DND-41 (cell line): ENCODE measurements at regions not wholly inside any gene's neighbourhood (a gene's known extent, or its start where the extent isn't known, plus 50 kb on each side); places are given as distances from the start of the nearest gene placed in this dataset.

Experiments used
- EZH2 ChIP-seq: IDR thresholded peaks from 3 replicates; pipeline ENCODE4 v1.6.1; 2012; ENCODE audit warnings: borderline replicate concordance, low read depth, mild to moderate bottlenecking, moderate library complexity, low read length, inconsistent platforms; ENCODE audit not compliant: severe bottlenecking
- TF ChIP-seq, protein P1 (sequence below): IDR thresholded peaks from 2 replicates; pipeline ENCODE4 v1.5.1; 2012; ENCODE audit warnings: borderline replicate concordance, low read length, moderate library complexity, mild to moderate bottlenecking; ENCODE audit not compliant: poor library complexity, severe bottlenecking; ENCODE audit errors: extremely low read depth

DNA sequence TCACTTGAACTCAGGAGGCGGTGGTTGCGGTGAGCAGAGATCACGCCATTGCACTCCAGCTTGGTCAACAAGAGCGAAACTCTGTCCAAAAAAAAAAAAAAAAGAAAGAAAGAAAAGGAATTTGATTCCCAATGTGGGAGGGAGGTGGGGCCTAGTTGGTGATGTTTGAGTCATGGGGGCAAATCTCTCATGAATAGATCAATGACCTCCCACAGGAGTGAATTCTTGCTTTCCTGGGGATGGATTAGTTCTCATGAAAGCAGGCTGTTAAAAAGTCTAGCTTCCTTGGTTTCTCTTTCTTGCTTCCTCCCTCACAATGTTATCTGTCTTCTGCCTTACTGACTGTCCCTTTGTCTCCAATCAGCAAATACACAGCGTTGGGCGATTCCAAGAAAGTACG lies 419.5 kb upstream of the RPS6KA3 start:
- TF ChIP-seq, protein P1, sequence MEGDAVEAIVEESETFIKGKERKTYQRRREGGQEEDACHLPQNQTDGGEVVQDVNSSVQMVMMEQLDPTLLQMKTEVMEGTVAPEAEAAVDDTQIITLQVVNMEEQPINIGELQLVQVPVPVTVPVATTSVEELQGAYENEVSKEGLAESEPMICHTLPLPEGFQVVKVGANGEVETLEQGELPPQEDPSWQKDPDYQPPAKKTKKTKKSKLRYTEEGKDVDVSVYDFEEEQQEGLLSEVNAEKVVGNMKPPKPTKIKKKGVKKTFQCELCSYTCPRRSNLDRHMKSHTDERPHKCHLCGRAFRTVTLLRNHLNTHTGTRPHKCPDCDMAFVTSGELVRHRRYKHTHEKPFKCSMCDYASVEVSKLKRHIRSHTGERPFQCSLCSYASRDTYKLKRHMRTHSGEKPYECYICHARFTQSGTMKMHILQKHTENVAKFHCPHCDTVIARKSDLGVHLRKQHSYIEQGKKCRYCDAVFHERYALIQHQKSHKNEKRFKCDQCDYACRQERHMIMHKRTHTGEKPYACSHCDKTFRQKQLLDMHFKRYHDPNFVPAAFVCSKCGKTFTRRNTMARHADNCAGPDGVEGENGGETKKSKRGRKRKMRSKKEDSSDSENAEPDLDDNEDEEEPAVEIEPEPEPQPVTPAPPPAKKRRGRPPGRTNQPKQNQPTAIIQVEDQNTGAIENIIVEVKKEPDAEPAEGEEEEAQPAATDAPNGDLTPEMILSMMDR: no peak
- no peak for TF ChIP-seq EZH2
